ENCODE measurements at regions not wholly inside any gene's neighbourhood (a gene's known extent, or its start where the extent isn't known, plus 50 kb on each side); places are given as distances from the start of the nearest gene placed in this dataset.

- no peak for DNase-seq (ENCODE audit: low read depth, low spot score)
- ChIA-PET POLR2A (no interaction called here), CTCF (no interaction called here)
- intact Hi-C loops (cut with micrococcal nuclease) (no loop called here), dilution Hi-C loops (cut with MboI; ENCODE audit: extremely low pct_ligation_motif_present, low sequenced_read_pairs) (no loop called here)
- Histone ChIP-seq H3K4me1 (ENCODE audit: control insufficient read depth, extremely low read depth, insufficient read depth, low read length) (no peaks in the 10 kb centered on the region), H4K20me1 (replicated peaks; ENCODE audit: control insufficient read depth, extremely low read depth, insufficient read depth, low read length) (no peaks in the 10 kb centered on the region), H3K27ac (ENCODE audit: insufficient read depth, low read depth, low read length) (no peak overlapping the region), H3K9me1 (replicated peaks; ENCODE audit: control insufficient read depth, extremely low read depth, insufficient read depth, low read length) (no peaks in the 10 kb centered on the region), H3K9ac (replicated peaks; ENCODE audit: extremely low read depth, insufficient read depth, low read length) (no peak overlapping the region), H3K79me2 (ENCODE audit: control insufficient read depth, insufficient read depth, low read length) (no peaks in the 10 kb centered on the region), H2AFZ (ENCODE audit: low read depth, low read length) (no peak overlapping the region), H3K36me3 (ENCODE audit: control insufficient read depth in 2 of 2, extremely low read depth in 1 of 2, insufficient read depth in 2 of 2, low read length in 2 of 2) (no peaks in the 10 kb centered on the region), H3K9me3 (replicated peaks; ENCODE audit: control insufficient read depth, insufficient read depth, low read length) (no peaks in the 10 kb centered on the region), H3K4me3 (replicated peaks in 1 of 3; ENCODE audit: insufficient read depth in 1 of 3, low read depth in 1 of 3, low read length in 3 of 3) (no peak overlapping the region), H3K4me2 (ENCODE audit: insufficient read depth, low read length) (no peak overlapping the region), H3K27me3 (ENCODE audit: control insufficient read depth in 2 of 2, insufficient read depth in 2 of 2, low read length in 2 of 2) (peaks cover 11 to 14% of the 10 kb centered on the region in 2 experiments)
- no TSS peak for BruUV-seq (replicated peaks)
- no peak for TF ChIP-seq MAX (IDR thresholded peaks at IDR 0.05; ENCODE audit: insufficient read depth, insufficient read length)
- TF ChIP-seq POLR2AphosphoS5 (IDR thresholded peaks at IDR 0.05; ENCODE audit: insufficient read depth, low read depth, low read length): no peak
- TF ChIP-seq GATA2 (IDR thresholded peaks at IDR 0.05; ENCODE audit: insufficient read depth, insufficient read length, low read depth, low read length): no peak
- no peak for TF ChIP-seq POLR2A (IDR thresholded peaks at IDR 0.05; ENCODE audit: low read depth, low read length)
- no peak for TF ChIP-seq EZH2 (IDR thresholded peaks at IDR 0.05; ENCODE audit: borderline replicate concordance, low read depth, low read length, severe bottlenecking)
- TF ChIP-seq FOS (IDR thresholded peaks at IDR 0.05; ENCODE audit: borderline replicate concordance, insufficient read depth, low read length): no peak
- TF ChIP-seq JUN (IDR thresholded peaks at IDR 0.05; ENCODE audit: borderline replicate concordance, insufficient read depth, insufficient read length, low read depth): no peak
- no peak for TF ChIP-seq CTCF (IDR thresholded peaks at IDR 0.05; ENCODE audit: extremely low read depth in 1 of 2, insufficient read depth in 1 of 2, low read depth in 1 of 2, low read length in 2 of 2)
- no peak for TF ChIP-seq MYC (IDR thresholded peaks at IDR 0.05; ENCODE audit: low read depth, low read length)
- no peak for FAIRE-seq
Observed at GRCh38 chr2:196584903-196585302, 54.6 kb upstream of the CCDC150 start.

All from endothelial cell of umbilical vein (primary cell).